Ishikawa (cell line): ENCODE measurements at regions not wholly inside any gene's neighbourhood (a gene's known extent, or its start where the extent isn't known, plus 50 kb on each side); places are given as distances from the start of the nearest gene placed in this dataset.

Source experiments
- CEBPB ChIP-seq: IDR thresholded peaks from 2 replicates; pipeline ENCODE4 v1.6.1; 2012
- CREB1 ChIP-seq: IDR thresholded peaks from 2 replicates; pipeline ENCODE4 v1.6.1; 2012; ENCODE audit warnings: low read depth
- EGR1 ChIP-seq: IDR thresholded peaks from 2 replicates; pipeline ENCODE4 v1.6.1; 2012
- EP300 ChIP-seq: IDR thresholded peaks from 2 replicates; pipeline ENCODE4 v1.6.1; 2012; ENCODE audit warnings: borderline replicate concordance
- FOXM1 ChIP-seq: IDR thresholded peaks from 2 replicates; pipeline ENCODE4 v1.6.1; 2012; ENCODE audit warnings: low read depth, borderline replicate concordance
- NFIC ChIP-seq: IDR thresholded peaks from 2 replicates; pipeline ENCODE4 v1.6.1; 2012
- RAD21 ChIP-seq: IDR thresholded peaks from 2 replicates; pipeline ENCODE4 v1.6.1; 2012; ENCODE audit warnings: low read depth
- TAF1 ChIP-seq: IDR thresholded peaks from 2 replicates; pipeline ENCODE4 v1.6.1; 2012; ENCODE audit warnings: low read depth, mild to moderate bottlenecking
- TCF12 ChIP-seq: IDR thresholded peaks from 2 replicates; pipeline ENCODE4 v1.6.1; 2012; ENCODE audit warnings: low read depth
- TEAD4 ChIP-seq: IDR thresholded peaks from 2 replicates; pipeline ENCODE4 v1.6.1; 2012
- YY1 ChIP-seq: IDR thresholded peaks from 2 replicates; pipeline ENCODE4 v1.6.1; 2012; ENCODE audit warnings: low read depth
- ZBTB7A ChIP-seq: IDR thresholded peaks from 2 replicates; pipeline ENCODE4 v1.6.1; 2012; ENCODE audit warnings: low read depth
- TF ChIP-seq, protein P1 (sequence below): IDR thresholded peaks from 2 replicates; pipeline ENCODE4 v1.6.1; 2012
- TF ChIP-seq, protein P2 (sequence below): IDR thresholded peaks from 2 replicates; pipeline ENCODE4 v1.6.1; 2012
- TF ChIP-seq, protein P3 (sequence below): IDR thresholded peaks from 2 replicates; pipeline ENCODE4 v1.6.1; 2012; ENCODE audit warnings: low read depth, mild to moderate bottlenecking

DNA sequence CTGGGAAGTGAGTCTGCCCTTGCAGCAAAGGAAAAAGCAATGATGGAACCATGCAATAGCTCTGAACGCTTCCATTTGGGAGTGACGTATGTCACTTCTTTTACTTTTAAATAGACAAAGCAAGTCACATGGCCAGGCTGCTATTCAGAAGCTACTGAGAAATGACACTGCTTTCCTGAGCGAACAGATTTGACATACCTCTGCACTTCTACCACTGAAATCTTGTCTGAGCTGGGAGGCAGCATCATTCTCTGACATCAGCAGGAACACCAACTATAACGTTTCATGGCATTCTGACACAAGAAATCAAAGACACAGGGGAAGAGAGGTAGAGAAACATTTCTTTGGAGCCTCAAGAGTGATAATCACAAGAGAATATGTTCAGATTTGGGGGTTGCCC is 271.1 kb downstream of the SNX13 start:
- TF ChIP-seq FOXM1 (no peak), TEAD4 (no peak), ZBTB7A (no peak)
- TF ChIP-seq, protein P1, sequence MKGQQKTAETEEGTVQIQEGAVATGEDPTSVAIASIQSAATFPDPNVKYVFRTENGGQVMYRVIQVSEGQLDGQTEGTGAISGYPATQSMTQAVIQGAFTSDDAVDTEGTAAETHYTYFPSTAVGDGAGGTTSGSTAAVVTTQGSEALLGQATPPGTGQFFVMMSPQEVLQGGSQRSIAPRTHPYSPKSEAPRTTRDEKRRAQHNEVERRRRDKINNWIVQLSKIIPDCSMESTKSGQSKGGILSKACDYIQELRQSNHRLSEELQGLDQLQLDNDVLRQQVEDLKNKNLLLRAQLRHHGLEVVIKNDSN, result no peak

DNA sequence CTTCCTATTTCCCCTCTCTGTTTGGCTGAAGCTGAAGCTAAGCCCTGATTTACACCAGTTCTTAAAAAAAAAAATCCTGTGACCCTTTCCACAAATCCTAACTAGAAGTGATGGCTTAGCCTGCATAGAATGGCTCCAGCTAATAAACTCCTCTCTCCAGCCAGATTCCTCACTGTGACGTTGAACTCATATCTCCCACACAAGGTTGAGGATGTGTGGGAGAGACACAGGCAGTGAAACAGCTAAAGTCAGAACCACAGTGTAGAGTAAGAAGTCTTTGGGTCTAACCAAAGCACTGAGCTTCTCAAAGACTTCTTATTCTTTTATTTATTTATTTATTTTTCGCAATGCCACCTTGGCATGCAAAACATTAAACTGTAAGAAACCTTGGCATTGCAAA is 268.3 kb downstream of the SNX13 start:
- TF ChIP-seq TCF12, result no peak
- no peak for TF ChIP-seq EP300
- TF ChIP-seq TAF1, result no peak
- TF ChIP-seq, protein P1, result no peak
- no peak for TF ChIP-seq TEAD4
- no peak for TF ChIP-seq RAD21
- no peak for TF ChIP-seq ZBTB7A
- TF ChIP-seq YY1, result no peak
- TF ChIP-seq NFIC, result no peak
- TF ChIP-seq, protein P2, sequence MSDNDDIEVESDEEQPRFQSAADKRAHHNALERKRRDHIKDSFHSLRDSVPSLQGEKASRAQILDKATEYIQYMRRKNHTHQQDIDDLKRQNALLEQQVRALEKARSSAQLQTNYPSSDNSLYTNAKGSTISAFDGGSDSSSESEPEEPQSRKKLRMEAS, result no peak
- no peak for TF ChIP-seq FOXM1
- TF ChIP-seq, protein P3, sequence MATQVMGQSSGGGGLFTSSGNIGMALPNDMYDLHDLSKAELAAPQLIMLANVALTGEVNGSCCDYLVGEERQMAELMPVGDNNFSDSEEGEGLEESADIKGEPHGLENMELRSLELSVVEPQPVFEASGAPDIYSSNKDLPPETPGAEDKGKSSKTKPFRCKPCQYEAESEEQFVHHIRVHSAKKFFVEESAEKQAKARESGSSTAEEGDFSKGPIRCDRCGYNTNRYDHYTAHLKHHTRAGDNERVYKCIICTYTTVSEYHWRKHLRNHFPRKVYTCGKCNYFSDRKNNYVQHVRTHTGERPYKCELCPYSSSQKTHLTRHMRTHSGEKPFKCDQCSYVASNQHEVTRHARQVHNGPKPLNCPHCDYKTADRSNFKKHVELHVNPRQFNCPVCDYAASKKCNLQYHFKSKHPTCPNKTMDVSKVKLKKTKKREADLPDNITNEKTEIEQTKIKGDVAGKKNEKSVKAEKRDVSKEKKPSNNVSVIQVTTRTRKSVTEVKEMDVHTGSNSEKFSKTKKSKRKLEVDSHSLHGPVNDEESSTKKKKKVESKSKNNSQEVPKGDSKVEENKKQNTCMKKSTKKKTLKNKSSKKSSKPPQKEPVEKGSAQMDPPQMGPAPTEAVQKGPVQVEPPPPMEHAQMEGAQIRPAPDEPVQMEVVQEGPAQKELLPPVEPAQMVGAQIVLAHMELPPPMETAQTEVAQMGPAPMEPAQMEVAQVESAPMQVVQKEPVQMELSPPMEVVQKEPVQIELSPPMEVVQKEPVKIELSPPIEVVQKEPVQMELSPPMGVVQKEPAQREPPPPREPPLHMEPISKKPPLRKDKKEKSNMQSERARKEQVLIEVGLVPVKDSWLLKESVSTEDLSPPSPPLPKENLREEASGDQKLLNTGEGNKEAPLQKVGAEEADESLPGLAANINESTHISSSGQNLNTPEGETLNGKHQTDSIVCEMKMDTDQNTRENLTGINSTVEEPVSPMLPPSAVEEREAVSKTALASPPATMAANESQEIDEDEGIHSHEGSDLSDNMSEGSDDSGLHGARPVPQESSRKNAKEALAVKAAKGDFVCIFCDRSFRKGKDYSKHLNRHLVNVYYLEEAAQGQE, result no peak
- no peak for TF ChIP-seq CREB1
- no peak for TF ChIP-seq CEBPB
- no peak for TF ChIP-seq EGR1

DNA sequence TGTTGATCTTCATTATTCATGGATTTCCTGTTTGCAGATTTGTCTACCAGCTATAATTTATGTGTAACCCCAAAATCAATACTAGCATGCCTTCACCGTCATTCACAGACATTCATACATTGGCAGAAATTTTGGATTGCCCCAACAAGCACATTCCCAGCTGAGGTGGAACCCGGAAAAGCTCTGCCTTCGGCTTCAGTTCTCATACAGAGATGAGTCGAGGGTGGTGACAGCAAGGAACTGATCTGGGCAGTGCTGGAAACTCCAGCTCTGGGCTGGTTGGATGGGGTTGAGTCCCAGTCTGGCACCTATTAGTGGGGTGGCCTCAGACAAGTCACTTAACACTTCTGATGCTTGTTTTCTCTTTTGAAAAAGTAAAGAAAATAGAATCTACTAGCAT is 267.5 kb downstream of the SNX13 start:
- TF ChIP-seq, protein P2, result no peak
- TF ChIP-seq TAF1 (no peak), CEBPB (no peak), NFIC (no peak), TCF12 (no peak), FOXM1 (no peak)

DNA sequence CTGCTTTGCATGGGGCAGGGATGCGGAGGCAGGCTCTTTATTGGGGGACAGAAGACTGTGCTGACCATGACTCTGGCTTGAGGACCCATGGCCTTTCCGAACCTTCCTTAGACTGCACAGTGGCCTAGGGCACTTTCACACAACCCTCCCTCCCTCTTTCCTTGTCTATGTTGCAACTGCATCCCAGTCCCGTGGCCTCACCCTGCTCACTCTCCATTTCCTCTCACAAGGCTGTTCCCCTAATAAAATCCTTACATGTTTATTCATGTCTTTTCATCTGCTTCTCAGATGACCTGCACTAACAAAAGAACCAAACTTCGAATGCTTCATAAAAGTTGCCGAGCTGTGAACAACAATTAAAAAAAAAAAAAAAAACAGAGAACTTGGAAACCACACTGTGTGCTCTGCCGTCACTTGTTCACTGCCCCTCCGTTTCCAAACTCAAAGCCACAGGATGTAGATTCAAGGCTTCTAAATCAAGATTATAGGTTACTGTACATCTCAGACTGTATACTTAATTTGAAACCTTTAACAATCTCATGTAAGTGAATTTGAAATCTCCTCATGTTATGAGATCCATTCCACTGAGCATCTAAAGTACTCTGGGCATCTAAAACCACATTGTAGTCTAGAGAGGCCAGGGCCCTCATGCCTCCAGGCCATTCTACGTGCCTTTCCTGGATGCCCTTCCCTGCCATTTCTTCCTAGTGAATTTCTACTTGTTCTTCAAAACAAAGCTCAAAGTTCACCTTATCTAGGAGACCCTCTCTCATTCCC is 265.9 kb downstream of the SNX13 start:
- TF ChIP-seq ZBTB7A (no peak), TCF12 (no peak), YY1 (no peak), CEBPB (no peak), EGR1 (no peak), RAD21 (no peak), CREB1 (no peak), FOXM1 (no peak), TAF1 (no peak), NFIC (no peak), TEAD4 (no peak), EP300 (no peak)
- TF ChIP-seq, protein P3, result no peak
- TF ChIP-seq, protein P2, result no peak
- TF ChIP-seq, protein P1, result no peak

DNA sequence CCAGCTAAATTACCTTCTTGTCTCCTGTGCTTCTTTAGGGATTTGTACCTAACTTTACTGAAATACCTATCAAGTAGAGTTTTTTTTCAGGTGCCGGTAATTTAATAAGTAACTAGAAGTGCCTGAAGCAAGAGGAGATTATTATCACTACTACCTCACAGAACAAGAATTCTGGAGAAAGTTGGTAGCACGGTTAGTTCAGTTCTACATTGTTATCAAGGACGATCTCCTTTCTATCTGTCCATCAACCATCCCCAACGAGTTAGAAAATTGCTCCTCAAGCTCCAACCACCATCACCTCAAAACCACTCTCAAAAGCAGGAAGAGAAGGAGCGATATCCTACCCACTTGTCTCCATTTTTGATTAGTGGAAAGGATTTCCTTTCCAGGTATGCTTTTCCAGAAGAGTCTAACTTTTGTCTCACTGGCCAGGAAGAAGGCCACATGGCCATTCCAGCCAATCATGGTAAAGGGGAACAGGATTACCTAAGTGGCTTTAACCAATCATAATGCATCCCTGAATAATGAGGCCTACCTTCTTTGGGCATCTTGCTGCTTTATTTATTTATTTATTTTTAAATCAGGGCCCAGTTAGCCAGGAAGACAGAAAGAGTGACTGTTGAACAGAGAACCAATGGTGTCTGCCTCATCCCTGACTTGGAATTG is 265.2 kb downstream of the SNX13 start:
- TF ChIP-seq, protein P1, result no peak
- TF ChIP-seq CEBPB, result no peak
- no peak for TF ChIP-seq ZBTB7A
- TF ChIP-seq, protein P3, result no peak
- no peak for TF ChIP-seq CREB1
- TF ChIP-seq EP300, result no peak
- no peak for TF ChIP-seq RAD21
- TF ChIP-seq, protein P2, result no peak
- no peak for TF ChIP-seq NFIC
- TF ChIP-seq EGR1, result no peak
- no peak for TF ChIP-seq TAF1
- no peak for TF ChIP-seq YY1
- TF ChIP-seq TEAD4, result no peak
- no peak for TF ChIP-seq TCF12
- TF ChIP-seq FOXM1, result no peak
